ENCODE measurements at regions not wholly inside any gene's neighbourhood (a gene's known extent, or its start where the extent isn't known, plus 50 kb on each side); places are given as distances from the start of the nearest gene placed in this dataset.

DNA sequence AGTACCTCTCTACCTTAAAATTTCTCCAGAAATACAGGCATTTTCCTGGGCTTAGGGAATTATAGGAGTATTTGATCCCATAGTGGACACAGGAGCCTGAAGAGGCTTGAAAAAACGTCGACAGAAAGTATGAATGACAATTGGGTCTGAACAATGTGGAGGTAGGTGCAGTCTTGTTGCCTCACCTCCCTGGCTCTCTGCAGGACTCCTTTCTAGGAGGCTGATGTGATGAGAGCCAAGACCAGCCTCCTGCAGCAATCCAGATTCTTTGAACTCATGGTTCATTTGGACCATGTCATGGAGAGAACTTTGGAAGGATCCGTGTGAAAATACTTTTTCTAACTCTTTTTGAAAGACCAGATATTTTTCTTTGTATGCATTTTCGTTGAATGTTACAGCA lies 50.5 kb upstream of the MTF2 start:
- peaks cover 0 to 3% (median 0%) of the 10 kb centered on the region in 7 donors for H3K27me3 ChIP-seq
- WGBS, 2 donors = 48 to 53% methylated on average over 4 of the region's 4 CpGs
- H3K4me1 ChIP-seq = peaks cover 0 to 13% (median 0%) of the 10 kb centered on the region in 9 donors
- intact Hi-C loops (cut with DNase I) = no loop called here
- H3K36me3 ChIP-seq = no peaks in the 10 kb centered on the region
- no peak for DNase-seq
- no peak for ATAC-seq
- H3K27ac ChIP-seq = no peak overlapping the region
- H3K9me3 ChIP-seq = no peaks in the 10 kb centered on the region
- TF ChIP-seq, protein P1, sequence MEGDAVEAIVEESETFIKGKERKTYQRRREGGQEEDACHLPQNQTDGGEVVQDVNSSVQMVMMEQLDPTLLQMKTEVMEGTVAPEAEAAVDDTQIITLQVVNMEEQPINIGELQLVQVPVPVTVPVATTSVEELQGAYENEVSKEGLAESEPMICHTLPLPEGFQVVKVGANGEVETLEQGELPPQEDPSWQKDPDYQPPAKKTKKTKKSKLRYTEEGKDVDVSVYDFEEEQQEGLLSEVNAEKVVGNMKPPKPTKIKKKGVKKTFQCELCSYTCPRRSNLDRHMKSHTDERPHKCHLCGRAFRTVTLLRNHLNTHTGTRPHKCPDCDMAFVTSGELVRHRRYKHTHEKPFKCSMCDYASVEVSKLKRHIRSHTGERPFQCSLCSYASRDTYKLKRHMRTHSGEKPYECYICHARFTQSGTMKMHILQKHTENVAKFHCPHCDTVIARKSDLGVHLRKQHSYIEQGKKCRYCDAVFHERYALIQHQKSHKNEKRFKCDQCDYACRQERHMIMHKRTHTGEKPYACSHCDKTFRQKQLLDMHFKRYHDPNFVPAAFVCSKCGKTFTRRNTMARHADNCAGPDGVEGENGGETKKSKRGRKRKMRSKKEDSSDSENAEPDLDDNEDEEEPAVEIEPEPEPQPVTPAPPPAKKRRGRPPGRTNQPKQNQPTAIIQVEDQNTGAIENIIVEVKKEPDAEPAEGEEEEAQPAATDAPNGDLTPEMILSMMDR (IDR thresholded peaks at IDR 0.05) = no peak
- no peak overlapping the region for H3K4me3 ChIP-seq

Measured in heart right ventricle (tissue), 16 donors.